ENCODE measurements at regions not wholly inside any gene's neighbourhood (a gene's known extent, or its start where the extent isn't known, plus 50 kb on each side); places are given as distances from the start of the nearest gene placed in this dataset.

- Histone ChIP-seq H3K79me2 (ENCODE audit: insufficient read depth, low read length) (no peaks in the 10 kb centered on the region), H3K27ac (ENCODE audit: extremely low read length, insufficient read depth, low read length) (no peak overlapping the region), H4K20me1 (ENCODE audit: insufficient read depth, low read length) (no peaks in the 10 kb centered on the region), H3K4me3 (replicated peaks in 1 of 3; ENCODE audit: insufficient read depth in 1 of 3, low read depth in 2 of 3, low read length in 3 of 3) (no peak overlapping the region), H3K9me3 (ENCODE audit: low read length) (0 out of 2 replicates have a peak, but pooled peaks cover under 1% of the 10 kb centered on the region), H3K27me3 (ENCODE audit: control insufficient read depth in 1 of 2, insufficient read depth in 2 of 2, low read length in 2 of 2) (0 out of 5 replicates have a peak, but pooled peaks cover 0 to 8% of the 10 kb centered on the region in 2 experiments), H3K4me2 (ENCODE audit: low read depth, low read length) (no peak overlapping the region), H2AFZ (ENCODE audit: low read length) (no peak overlapping the region), H3K9ac (ENCODE audit: insufficient read depth, low read depth, low read length) (no peak overlapping the region), H3K4me1 (ENCODE audit: insufficient read depth, low read length) (no peaks in the 10 kb centered on the region), H3K36me3 (replicated peaks in 1 of 2; ENCODE audit: control insufficient read depth in 1 of 2, insufficient read depth in 2 of 2, low read length in 2 of 2) (no peaks in the 10 kb centered on the region)
- intact Hi-C loops (cut with micrococcal nuclease; ENCODE audit: unreplicated experiment) = no loop called here
- in situ Hi-C loops (cut with HindIII; ENCODE audit: extremely low pct_ligation_motif_present, low pct_unique_long_range_greater_than_20kb) = no loop called here
- 57% methylated on average over 8 of the region's 8 CpGs for WGBS (ENCODE audit: low lambda C conversion rate)
- DNase-seq (ENCODE audit: low spot score) (no peak), FAIRE-seq (no peak), ATAC-seq (no peak)
- ChIA-PET CTCF (ENCODE audit: low intra/inter-chr PET ratio, low total read pairs) (no interaction called here), POLR2A (no interaction called here)
- BruUV-seq (replicated peaks) = no TSS peak
- TF ChIP-seq ZNF776 (CRISPR knock-in tag; IDR thresholded peaks at IDR 0.05) = no peak
These were observed 148.5 kb upstream of the XYLT1 start for GRCh38 chr16:17619261-17619660.

- Histone ChIP-seq H3K27me3 (ENCODE audit: control insufficient read depth in 1 of 2, insufficient read depth in 2 of 2, low read length in 2 of 2) (0 out of 5 replicates have a peak, but pooled peaks cover 0 to 8% of the 10 kb centered on the region in 2 experiments), H3K79me2 (ENCODE audit: insufficient read depth, low read length) (no peaks in the 10 kb centered on the region), H3K4me3 (replicated peaks in 1 of 3; ENCODE audit: insufficient read depth in 1 of 3, low read depth in 2 of 3, low read length in 3 of 3) (no peak overlapping the region), H3K4me2 (ENCODE audit: low read depth, low read length) (no peak overlapping the region), H4K20me1 (ENCODE audit: insufficient read depth, low read length) (no peaks in the 10 kb centered on the region), H2AFZ (ENCODE audit: low read length) (no peak overlapping the region), H3K4me1 (ENCODE audit: insufficient read depth, low read length) (no peaks in the 10 kb centered on the region), H3K9me3 (ENCODE audit: low read length) (no peaks in the 10 kb centered on the region), H3K27ac (ENCODE audit: extremely low read length, insufficient read depth, low read length) (no peak overlapping the region), H3K9ac (ENCODE audit: insufficient read depth, low read depth, low read length) (no peak overlapping the region), H3K36me3 (replicated peaks in 1 of 2; ENCODE audit: control insufficient read depth in 1 of 2, insufficient read depth in 2 of 2, low read length in 2 of 2) (no peaks in the 10 kb centered on the region)
- intact Hi-C loops (cut with micrococcal nuclease; ENCODE audit: unreplicated experiment) = no loop called here
- ChIA-PET POLR2A (no interaction called here), CTCF (ENCODE audit: low intra/inter-chr PET ratio, low total read pairs) (no interaction called here)
- no peak for FAIRE-seq
- WGBS (ENCODE audit: low lambda C conversion rate) = 0% methylated on average over 4 of the region's 4 CpGs
- no peak for ATAC-seq
- no peak for DNase-seq (ENCODE audit: low spot score)
- in situ Hi-C loops (cut with HindIII; ENCODE audit: extremely low pct_ligation_motif_present, low pct_unique_long_range_greater_than_20kb) = no loop called here
- BruUV-seq (replicated peaks) = no TSS peak
- TF ChIP-seq RFX5 (IDR thresholded peaks at IDR 0.05; ENCODE audit: low read depth, low read length) (no peak), HIC2 (CRISPR knock-in tag; IDR thresholded peaks at IDR 0.05; ENCODE audit: low read depth) (no peak), HBP1 (CRISPR knock-in tag; IDR thresholded peaks at IDR 0.05; ENCODE audit: low read depth) (no peak), MTA3 (CRISPR knock-in tag; IDR thresholded peaks at IDR 0.05) (no peak), DBP (CRISPR knock-in tag; IDR thresholded peaks at IDR 0.05; ENCODE audit: not compliant biosample characterization) (no peak), ZBTB42 (CRISPR knock-in tag; IDR thresholded peaks at IDR 0.05) (no peak), MTERF4 (CRISPR knock-in tag; IDR thresholded peaks at IDR 0.05) (no peak), ATF4 (CRISPR knock-in tag; IDR thresholded peaks at IDR 0.05) (no peak), ZNF567 (CRISPR knock-in tag; IDR thresholded peaks at IDR 0.05; ENCODE audit: borderline replicate concordance) (no peak), SNAPC5 (CRISPR knock-in tag; IDR thresholded peaks at IDR 0.05; ENCODE audit: borderline replicate concordance) (no peak)
These were observed 146.3 kb upstream of the XYLT1 start for GRCh38 chr16:17617021-17617552.

All from HepG2 (cell line).